ENCODE measurements at regions not wholly inside any gene's neighbourhood (a gene's known extent, or its start where the extent isn't known, plus 50 kb on each side); places are given as distances from the start of the nearest gene placed in this dataset.
"Not testable (repeated sequence)": the region's sequence is repeated elsewhere in the genome, so short reads cannot be mapped to it uniquely, and the experiment has no call there.

- H3K36me3 ChIP-seq (ENCODE audit: low read depth): no peaks in the 10 kb centered on the region
- no peak overlapping the region for H3K4me3 ChIP-seq
- H3K9me3 ChIP-seq (ENCODE audit: low read depth): no peaks in the 10 kb centered on the region
- WGBS, 2 experiments (ENCODE audit: low coverage in 1 of 2, low lambda C conversion rate in 2 of 2, missing lambda C conversion rate in 2 of 2): 81 to 83% methylated on average over 1 of the region's 1 CpG
- no peak for TF ChIP-seq EZH2 (IDR thresholded peaks at IDR 0.05; ENCODE audit: insufficient read depth, poor library complexity, severe bottlenecking)
- no peak overlapping the region for H2AFZ ChIP-seq
- no peak overlapping the region for H3K27ac ChIP-seq
- no peak overlapping the region for H3K4me2 ChIP-seq (ENCODE audit: unreplicated experiment)
- H3K79me2 ChIP-seq (ENCODE audit: insufficient read depth): no peaks in the 10 kb centered on the region
- DNase-seq: no peak
- H3K4me1 ChIP-seq (ENCODE audit: insufficient read depth): no peaks in the 10 kb centered on the region
- in situ Hi-C loops (cut with MboI): no loop called here
- H4K20me1 ChIP-seq (ENCODE audit: insufficient read depth): no peaks in the 10 kb centered on the region; the same call in 1 of the 2 replicates
- no peak overlapping the region for H3K9ac ChIP-seq
- H3K9me2 ChIP-seq (ENCODE audit: insufficient read depth): no peaks in the 10 kb centered on the region
- no peaks in the 10 kb centered on the region for H3F3A ChIP-seq (ENCODE audit: insufficient read depth)
- H3K27me3 ChIP-seq (replicated peaks; ENCODE audit: insufficient read depth): no peaks in the 10 kb centered on the region
These were observed 229.2 kb upstream of the TFPI start for GRCh38 chr2:187783446-187783845.

- H3K9me2 ChIP-seq (ENCODE audit: insufficient read depth); H3K4me3 ChIP-seq; H2AFZ ChIP-seq; in situ Hi-C loops (cut with MboI); H3K4me1 ChIP-seq (ENCODE audit: insufficient read depth); H4K20me1 ChIP-seq (ENCODE audit: insufficient read depth); H3F3A ChIP-seq (ENCODE audit: insufficient read depth); H3K79me2 ChIP-seq (ENCODE audit: insufficient read depth); H3K36me3 ChIP-seq (ENCODE audit: low read depth); H3K4me2 ChIP-seq (ENCODE audit: unreplicated experiment); H3K27me3 ChIP-seq (replicated peaks; ENCODE audit: insufficient read depth); H3K9ac ChIP-seq; H3K27ac ChIP-seq; DNase-seq; H3K9me3 ChIP-seq (ENCODE audit: low read depth): not testable (repeated sequence)
- 43% methylated on average over 3 of the region's 3 CpGs for WGBS, 2 experiments (ENCODE audit: low coverage in 1 of 2, low lambda C conversion rate in 2 of 2, missing lambda C conversion rate in 2 of 2)
These were observed 229.9 kb upstream of the TFPI start for GRCh38 chr2:187784138-187784537.

- Histone ChIP-seq H3K9me2 (ENCODE audit: insufficient read depth) (no peaks in the 10 kb centered on the region), H3K27me3 (replicated peaks; ENCODE audit: insufficient read depth) (no peaks in the 10 kb centered on the region), H3F3A (ENCODE audit: insufficient read depth) (no peaks in the 10 kb centered on the region), H3K27ac (no peak overlapping the region), H2AFZ (no peak overlapping the region), H3K9me3 (ENCODE audit: low read depth) (no peaks in the 10 kb centered on the region), H4K20me1 (ENCODE audit: insufficient read depth) (no peaks in the 10 kb centered on the region), H3K9ac (no peak overlapping the region), H3K4me2 (ENCODE audit: unreplicated experiment) (no peak overlapping the region), H3K4me3 (no peak overlapping the region), H3K79me2 (ENCODE audit: insufficient read depth) (no peaks in the 10 kb centered on the region), H3K36me3 (ENCODE audit: low read depth) (no peaks in the 10 kb centered on the region), H3K4me1 (ENCODE audit: insufficient read depth) (no peaks in the 10 kb centered on the region)
- DNase-seq: no peak
- WGBS, 2 experiments (ENCODE audit: low coverage in 1 of 2, low lambda C conversion rate in 2 of 2, missing lambda C conversion rate in 2 of 2): 54 to 58% methylated on average over 5 of the region's 5 CpGs
- in situ Hi-C loops (cut with MboI): no loop called here
- TF ChIP-seq EZH2phosphoT487 (IDR thresholded peaks at IDR 0.05; ENCODE audit: insufficient read depth, low read depth) (no peak), EZH2 (IDR thresholded peaks at IDR 0.05; ENCODE audit: insufficient read depth, poor library complexity, severe bottlenecking) (no peak)
These were observed 245.4 kb upstream of the TFPI start for GRCh38 chr2:187799601-187800000.

DNA sequence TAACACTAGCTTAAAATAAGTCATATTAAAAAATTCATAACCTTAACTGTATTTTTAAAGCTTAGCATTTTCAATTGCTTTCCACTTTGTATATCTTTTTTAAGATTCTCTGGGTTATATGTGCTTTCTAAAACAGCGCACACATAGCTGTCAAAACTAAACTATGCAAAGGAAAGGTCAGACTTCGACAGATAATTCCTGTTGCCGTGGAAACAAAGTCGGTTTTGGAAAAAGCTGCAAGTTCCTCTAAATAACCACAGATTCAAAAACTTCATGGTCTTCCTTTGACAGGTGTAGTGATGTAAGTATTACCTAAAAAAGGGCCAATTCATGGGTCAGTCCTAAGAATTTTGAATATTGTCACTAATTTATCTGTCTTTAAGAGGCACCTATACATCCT lies 249.6 kb upstream of the TFPI start:
- no peaks in the 10 kb centered on the region for H3K9me3 ChIP-seq (ENCODE audit: low read depth)
- no peak for TF ChIP-seq EZH2 (IDR thresholded peaks at IDR 0.05; ENCODE audit: insufficient read depth, poor library complexity, severe bottlenecking)
- no peak overlapping the region for H3K4me2 ChIP-seq (ENCODE audit: unreplicated experiment)
- H3K9ac ChIP-seq: no peak overlapping the region
- H3K4me3 ChIP-seq: no peak overlapping the region
- no peaks in the 10 kb centered on the region for H4K20me1 ChIP-seq (ENCODE audit: insufficient read depth)
- no peaks in the 10 kb centered on the region for H3K36me3 ChIP-seq (ENCODE audit: low read depth)
- H3K27ac ChIP-seq: no peak overlapping the region
- DNase-seq: no peak
- no peaks in the 10 kb centered on the region for H3K9me2 ChIP-seq (ENCODE audit: insufficient read depth)
- no peaks in the 10 kb centered on the region for H3K4me1 ChIP-seq (ENCODE audit: insufficient read depth)
- H3K27me3 ChIP-seq (replicated peaks; ENCODE audit: insufficient read depth): no peaks in the 10 kb centered on the region
- no peaks in the 10 kb centered on the region for H3K79me2 ChIP-seq (ENCODE audit: insufficient read depth)
- in situ Hi-C loops (cut with MboI): no loop called here
- no peaks in the 10 kb centered on the region for H3F3A ChIP-seq (ENCODE audit: insufficient read depth)
- H2AFZ ChIP-seq: no peak overlapping the region
- 63 to 72% methylated on average over 4 of the region's 4 CpGs for WGBS, 2 experiments (ENCODE audit: low coverage in 1 of 2, low lambda C conversion rate in 2 of 2, missing lambda C conversion rate in 2 of 2)

GRCh38 chr2:187815113-187815512 lies 260.9 kb upstream of the TFPI start:
- Histone ChIP-seq H3K27me3 (replicated peaks; ENCODE audit: insufficient read depth) (no peaks in the 10 kb centered on the region), H3K79me2 (ENCODE audit: insufficient read depth) (no peaks in the 10 kb centered on the region), H3K9ac (no peak overlapping the region), H3K4me2 (ENCODE audit: unreplicated experiment) (no peak overlapping the region), H3K9me2 (ENCODE audit: insufficient read depth) (no peaks in the 10 kb centered on the region), H3K4me3 (no peak overlapping the region), H3K4me1 (ENCODE audit: insufficient read depth) (no peaks in the 10 kb centered on the region), H2AFZ (no peak overlapping the region), H4K20me1 (ENCODE audit: insufficient read depth) (no peaks in the 10 kb centered on the region), H3K36me3 (ENCODE audit: low read depth) (no peaks in the 10 kb centered on the region), H3K9me3 (ENCODE audit: low read depth) (no peaks in the 10 kb centered on the region), H3K27ac (no peak overlapping the region), H3F3A (ENCODE audit: insufficient read depth) (no peaks in the 10 kb centered on the region)
- in situ Hi-C loops (cut with MboI): no loop called here
- no peak for TF ChIP-seq EZH2 (IDR thresholded peaks at IDR 0.05; ENCODE audit: insufficient read depth, poor library complexity, severe bottlenecking)
- no peak for TF ChIP-seq EZH2phosphoT487 (IDR thresholded peaks at IDR 0.05; ENCODE audit: insufficient read depth, low read depth)
- no peak for DNase-seq
- WGBS, 2 experiments (ENCODE audit: low coverage in 1 of 2, low lambda C conversion rate in 2 of 2, missing lambda C conversion rate in 2 of 2): 52 to 63% methylated on average over 3 of the region's 3 CpGs

All from GM23248 (cell line).